CD4-positive, alpha-beta T cell treated with Interleukin-21 for 1 hour (primary cell): ENCODE measurements at regions not wholly inside any gene's neighbourhood (a gene's known extent, or its start where the extent isn't known, plus 50 kb on each side); places are given as distances from the start of the nearest gene placed in this dataset.
"Not testable (repeated sequence)": the region's sequence is repeated elsewhere in the genome, so short reads cannot be mapped to it uniquely, and the experiment has no call there.

Experiments used
- DNase-seq: peaks from one replicate; pipeline ENCODE4 v3.0.0-alpha.2; 2020

DNA sequence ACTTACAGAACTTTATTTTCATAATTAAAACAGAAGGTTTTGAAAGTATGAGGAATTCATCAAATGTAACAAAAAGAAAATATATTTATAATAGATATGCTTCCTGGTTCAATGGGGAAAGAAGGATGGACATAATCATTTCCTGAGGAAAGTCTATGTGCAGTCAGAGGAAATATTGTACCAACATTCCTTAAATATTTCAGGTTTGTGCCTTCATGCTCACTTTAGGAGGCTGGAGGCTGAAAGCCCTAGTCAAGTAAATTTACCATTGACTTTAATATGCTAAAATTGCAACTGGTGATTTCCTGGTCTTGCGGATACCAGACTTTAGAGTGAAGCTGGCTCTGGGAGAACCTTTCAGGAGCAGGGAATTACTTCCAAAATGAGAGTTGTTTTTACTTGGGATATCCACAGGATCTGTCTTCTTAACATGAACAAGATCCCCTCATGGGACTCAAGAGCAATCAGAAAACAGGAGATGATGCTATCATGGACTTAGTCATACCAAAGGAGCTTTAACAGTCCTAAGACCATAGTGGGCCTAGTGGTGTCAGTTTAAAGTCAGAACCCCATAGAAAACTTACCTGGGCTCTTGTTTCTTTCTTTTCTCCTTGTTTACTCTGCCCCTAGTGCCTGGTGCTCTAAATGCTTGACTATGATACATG is 762.8 kb upstream of the GRAMD2B start:
- no peak for DNase-seq

DNA sequence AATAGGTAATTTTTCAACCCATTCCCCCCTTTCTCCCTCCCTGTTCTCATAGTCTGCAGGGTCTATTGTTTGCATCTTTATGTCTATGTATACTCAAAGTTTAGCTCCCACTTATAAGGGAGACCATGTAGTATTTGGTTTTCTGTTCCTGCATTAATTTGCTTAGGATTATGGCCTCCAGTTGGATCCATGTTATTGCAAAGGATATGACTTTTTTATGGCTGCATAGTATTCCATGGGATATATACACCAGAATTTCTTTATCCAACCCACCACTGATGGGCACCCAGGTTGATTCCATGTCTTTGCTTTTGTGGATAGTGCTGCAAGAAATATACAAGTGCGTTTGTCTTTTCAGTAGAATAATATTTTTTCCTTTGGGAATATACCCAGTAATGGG is 761.6 kb upstream of the GRAMD2B start:
- no peak for DNase-seq

DNA sequence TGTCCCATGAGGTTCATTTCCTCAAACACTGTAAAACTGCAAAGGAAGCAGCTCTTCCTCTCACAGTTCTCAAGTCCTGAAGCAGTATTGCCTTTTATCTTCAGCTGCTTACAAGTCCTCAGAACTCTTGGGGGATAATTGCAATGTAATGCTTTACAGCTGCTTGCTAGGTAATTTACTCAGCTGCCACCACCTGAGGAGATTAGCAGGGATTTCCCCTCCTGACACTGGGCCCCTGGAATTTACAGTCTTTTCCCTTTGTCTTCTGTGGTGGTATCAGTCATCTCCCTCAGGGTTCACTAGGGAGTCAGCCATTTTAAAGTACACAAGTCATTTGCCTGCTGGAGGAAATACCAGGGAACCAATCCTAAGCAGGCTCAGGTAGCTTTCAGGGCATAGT is 754.3 kb upstream of the GRAMD2B start:
- no peak for DNase-seq

DNA sequence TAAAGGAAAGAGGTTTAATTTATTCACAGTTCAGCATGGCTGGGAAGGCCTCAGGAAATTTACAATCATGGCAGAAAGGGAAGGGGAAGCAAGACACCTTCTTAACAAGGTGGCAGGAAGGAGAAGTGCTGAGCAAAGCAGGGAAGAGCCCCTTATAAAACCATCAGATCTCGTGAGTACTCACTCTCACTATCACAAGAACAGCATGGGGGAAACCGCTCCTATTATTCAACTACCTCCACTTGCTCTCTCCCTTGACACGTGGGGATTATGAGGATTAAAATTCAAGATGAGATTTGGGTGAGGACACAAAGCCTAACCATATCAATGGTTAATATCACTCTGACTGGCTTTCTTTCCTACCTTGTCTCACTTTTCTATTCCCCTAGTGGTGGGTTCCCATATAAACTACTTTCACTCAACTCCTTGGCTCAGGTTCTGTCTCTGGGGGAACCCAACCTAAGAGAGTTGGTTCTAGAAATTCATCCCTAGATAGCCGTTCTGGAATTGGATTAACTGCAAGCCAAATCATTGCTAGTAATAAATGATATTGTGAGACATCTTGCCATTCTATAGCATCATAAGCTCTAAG is 749.8 kb upstream of the GRAMD2B start:
- DNase-seq, result no peak

DNA sequence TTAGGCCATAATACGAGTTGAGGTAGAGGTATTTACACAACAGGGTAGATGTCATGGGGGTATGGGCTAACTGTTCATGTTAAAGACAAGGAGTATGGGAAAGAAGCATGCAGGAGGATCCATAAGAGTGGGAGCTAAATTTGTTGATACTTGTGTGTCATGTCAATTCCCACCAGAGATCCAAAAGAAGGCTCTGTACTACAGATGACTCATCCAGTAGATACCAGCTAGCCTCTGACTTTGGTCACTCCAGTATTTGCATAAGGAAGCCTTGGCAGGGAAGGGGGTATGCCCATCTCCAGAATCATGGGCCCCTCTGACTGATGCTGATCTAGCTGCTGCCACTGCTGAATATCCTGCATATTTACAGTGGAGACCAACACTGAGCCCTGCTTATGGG is 743.7 kb upstream of the GRAMD2B start:
- DNase-seq, result no peak

DNA sequence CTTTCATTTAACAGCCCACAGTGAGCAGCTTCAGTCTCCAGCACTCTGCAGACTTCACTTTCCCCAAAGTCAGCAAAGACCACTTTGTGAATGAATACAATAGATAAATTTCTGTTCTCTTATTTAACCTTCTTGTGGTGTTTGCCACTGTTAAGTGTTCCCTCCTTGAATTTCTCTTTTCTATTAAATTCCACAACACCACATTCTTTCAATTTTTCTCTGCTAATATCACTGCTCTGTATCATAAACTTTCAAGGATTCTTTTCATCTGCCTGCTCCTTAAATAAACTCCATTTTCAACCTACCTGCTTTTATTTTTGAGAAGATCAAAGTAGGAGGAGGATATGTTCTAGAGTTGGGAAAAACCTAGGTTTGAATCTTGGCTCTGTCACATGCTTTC is 739.5 kb upstream of the GRAMD2B start:
- DNase-seq, result no peak

DNA sequence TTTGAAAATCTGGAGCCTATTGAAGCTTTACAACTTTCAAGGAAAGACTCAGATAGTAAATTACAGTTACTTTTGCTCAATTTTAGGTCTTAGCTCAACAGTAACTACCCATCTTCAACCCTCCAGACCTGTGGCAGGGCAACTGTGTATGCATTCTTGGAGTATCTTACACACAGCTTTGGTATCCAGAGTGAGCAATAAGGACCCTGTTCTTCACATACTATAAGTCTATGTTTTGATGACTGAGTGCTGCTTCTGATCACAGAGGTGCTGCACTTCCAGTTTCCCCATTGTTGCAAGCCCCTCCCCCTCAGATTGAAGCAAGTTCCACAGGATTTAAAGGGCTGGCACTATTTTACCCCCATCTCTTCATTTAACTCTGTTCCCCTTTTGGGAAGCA is 737.4 kb upstream of the GRAMD2B start:
- no peak for DNase-seq

DNA sequence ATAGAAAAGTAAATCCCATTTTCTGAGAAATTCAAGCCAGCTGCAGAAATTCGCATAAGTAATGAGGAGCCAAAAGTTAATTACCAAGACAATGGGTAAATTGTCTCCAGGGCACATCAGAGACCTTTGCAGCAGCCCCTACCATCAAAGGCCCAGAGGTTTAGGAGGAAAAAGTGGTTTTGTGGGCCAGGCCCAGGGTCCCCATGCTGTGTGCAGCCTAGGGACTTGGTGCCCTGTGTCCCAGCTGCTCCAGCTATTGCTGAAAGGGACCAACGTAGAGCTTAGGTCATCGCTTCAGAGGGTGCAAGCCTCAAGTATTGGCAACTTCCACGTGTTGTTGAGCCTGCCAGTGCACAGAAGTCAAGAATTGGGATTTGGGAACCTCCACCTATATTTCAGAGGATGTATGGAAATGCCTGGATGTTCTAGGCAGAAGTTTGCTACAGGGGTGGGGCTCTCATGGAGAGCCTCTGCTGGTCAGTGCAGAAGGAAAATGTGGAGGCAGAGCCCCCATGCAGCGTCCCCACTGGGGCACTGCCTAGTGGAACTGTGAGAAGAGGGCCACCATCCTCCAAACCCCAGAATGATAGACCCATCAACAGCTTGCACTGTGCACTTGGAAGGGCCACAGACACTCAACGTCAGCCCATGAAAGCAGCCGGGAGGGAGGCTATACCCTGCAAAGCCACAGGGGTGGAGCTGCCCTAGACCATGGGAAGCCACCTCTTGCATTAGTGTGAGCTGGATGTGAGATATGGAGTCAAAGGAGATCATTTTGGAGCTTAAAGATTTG is 731.3 kb upstream of the GRAMD2B start:
- not testable (repeated sequence) for DNase-seq

DNA sequence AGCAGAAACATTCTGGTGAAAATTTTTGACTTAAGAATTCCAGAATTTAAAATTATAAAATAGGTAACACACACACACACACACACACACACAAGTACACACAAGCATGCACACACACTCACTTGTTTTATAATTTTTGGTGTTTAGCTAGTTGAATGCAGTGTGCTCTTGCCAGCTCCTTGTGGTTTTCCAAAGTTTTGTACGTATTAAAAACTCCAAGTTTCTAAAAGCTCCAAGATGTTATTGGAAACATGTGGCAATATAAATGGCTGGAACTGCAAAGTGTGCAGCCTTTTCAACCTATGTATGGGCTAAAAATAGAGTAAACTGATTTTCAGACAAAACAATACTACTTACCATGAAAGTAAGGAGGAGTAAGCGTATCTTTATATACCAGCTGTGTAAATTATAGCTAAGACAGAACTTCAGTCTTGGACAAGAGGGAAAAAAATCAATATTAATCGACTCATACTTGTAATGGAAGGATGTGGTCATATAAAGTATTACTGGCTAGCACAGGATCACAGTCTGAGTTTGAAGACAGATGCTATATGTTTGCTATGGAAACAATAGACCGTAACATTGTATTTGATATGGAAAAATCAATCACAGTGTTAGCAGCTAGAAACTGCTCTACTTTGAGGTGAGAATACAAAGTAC is 727.1 kb upstream of the GRAMD2B start:
- DNase-seq, result no peak

DNA sequence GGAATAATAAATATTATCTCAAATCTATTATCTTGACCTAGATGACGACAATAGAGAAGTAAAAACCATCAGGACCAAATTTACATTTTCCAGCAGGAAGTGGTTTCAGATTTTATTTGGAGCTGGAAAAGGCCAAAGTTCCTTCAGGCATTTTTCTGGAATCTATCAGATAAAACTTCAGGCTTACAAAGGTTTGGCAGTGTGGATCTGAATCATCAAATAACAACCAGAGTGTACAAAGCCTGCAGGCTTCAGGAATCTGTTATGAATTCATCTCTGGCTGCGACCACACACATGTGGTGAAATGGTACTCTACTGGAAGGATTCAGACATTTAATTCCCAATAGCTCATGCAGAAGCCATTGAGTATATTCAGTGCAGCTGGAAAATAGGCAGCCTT is 726.4 kb upstream of the GRAMD2B start:
- DNase-seq, result no peak

DNA sequence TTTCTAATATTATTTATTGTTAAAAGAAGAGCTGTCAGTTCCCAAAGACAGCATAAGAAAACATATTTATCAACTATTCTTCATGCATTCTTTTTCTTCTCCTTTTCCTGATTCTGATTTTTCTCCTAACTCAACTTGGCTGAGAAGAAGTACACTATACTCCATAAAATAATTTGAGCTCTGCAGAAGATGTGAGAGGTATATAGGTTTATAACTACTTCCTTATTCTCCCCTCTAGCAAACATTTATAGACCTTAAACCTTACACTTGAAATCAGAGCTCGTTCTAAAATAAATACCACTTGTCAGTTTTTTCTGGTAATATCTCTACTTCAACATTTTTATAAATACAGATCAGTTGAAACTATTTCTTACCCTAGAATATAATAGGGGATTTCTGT is 724.8 kb upstream of the GRAMD2B start:
- DNase-seq, result no peak

DNA sequence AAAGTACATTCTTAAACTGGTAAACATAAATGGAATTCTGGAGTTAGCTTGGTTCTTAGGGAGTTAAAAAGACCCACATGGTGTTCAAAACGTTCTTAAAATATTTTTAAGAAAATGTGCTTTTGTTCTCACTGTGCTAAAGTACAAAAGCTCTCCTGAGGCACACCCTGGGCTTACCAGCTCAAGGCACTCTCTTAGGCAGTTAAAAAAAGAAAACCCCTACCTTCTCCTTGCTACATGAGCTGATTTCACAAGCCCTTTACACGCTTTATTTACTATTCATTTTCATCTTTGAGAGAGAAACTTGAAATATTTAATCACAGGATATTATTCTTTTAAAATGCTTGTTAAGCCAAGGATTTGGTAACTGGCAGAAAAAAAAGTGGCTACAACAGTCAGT is 723.3 kb upstream of the GRAMD2B start:
- no peak for DNase-seq

DNA sequence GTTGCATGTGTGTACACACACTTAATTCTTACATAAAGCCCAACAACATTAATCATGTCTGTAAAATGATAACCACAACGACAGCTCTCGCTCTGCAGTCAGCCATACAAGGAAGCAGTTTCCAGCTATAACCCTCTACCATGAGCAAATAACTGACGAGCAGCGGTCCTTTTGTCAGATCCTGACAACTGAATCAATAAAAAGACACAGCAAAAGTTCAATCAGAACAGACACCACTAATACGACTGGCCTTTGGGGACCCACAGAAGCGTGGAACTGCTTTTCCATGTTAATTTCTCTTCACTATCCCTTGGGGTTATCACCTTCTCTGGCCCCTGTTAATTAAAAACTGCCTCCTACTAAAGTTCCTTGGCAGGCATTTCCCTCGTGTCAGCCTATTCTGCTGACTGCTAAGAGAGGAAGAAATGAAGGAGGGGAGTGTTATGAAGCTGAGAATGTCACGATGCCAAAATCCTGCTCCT is 722.8 kb upstream of the GRAMD2B start:
- no peak for DNase-seq

DNA sequence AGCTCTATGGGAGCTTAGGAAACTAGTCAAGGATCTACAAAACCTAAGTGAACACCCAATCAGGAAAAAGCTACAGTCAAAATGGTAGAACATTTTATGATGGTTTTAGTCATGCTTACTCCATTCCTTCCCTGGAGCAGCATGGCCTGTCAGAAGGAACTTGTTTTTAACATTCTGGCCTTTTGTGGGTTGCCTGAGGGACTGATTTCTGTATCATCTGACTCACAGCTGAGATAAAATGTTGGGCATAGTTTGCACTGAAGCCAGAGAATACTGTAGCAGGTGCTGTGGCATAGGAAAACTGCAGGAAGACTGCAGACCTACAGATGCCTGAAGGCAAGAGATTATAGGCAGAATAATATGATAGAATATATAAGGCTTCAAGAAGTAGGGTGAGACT is 719.6 kb upstream of the GRAMD2B start:
- no peak for DNase-seq

DNA sequence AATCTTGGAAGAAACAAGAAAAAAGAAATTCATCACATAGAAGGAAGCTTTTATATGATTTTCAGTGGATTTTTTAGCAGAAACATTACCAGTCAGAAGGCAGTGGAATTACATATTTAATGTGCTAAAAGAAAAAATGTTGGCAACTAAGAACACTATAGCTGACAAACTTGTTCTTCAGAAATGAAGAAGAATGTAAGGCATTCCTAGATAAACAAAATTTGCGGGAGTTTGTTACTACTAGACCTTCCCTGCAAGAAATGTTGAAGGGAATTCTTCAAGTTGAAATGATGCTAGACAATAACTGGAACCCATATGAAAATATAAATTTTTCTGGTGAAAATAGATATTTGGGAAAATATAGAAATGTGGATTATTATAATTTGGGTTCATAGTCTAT is 718.3 kb upstream of the GRAMD2B start:
- DNase-seq, result no peak

DNA sequence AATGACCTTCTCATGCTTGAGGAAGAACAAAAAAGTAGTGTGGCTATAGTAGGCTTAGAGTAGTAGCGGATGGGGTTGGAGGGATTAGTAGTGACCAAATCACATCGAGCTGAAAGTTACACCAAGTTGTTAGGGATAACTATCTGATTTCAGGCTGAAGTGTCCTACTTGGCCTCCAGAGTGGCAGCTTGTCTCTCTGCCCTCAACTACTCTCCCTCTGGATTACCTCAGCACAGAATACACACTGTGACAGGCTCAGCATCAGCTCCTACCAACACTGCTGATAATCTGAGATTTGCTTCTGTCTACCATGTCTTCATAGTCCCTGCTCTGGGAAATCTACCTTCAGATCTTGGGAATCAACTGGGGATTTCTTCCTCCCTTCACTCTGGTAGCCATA is 714.6 kb upstream of the GRAMD2B start:
- DNase-seq, result no peak

DNA sequence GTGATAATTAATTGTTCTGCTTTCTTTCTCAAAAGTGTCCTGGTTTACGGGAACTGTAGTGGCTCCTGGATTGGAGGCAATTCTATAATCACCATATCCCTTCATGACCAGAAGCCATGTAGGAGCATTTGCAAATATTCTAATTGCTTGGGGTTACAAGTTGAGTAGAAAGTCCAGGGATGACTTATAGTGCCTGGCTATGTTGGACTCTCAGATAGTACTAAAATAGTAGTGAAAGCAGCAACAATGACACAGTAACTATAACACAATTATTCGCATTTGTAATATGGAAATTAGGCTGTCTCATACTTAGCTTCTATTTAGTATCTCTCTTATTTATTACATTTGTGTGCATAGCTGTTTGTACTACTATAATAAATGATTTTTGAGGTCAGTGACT is 712.5 kb upstream of the GRAMD2B start:
- DNase-seq, result no peak

DNA sequence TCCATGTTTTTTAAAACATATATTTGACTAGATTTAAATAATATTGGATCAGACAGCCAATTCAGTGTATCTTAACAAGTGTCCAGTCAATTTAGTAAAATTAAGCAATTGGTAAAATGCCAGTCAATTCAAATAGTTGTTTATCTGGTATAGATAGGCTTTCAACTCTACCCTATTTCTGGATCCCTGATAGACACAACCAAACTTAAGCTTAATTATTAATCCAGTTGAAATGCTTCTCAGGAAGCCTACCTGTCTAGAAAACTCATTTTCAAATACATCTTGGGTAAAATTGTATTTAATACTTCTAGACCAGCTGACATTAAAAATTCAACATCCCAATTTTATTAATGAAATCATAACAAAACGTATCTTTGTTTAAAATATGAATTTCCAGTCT is 710.8 kb upstream of the GRAMD2B start:
- DNase-seq, result no peak

DNA sequence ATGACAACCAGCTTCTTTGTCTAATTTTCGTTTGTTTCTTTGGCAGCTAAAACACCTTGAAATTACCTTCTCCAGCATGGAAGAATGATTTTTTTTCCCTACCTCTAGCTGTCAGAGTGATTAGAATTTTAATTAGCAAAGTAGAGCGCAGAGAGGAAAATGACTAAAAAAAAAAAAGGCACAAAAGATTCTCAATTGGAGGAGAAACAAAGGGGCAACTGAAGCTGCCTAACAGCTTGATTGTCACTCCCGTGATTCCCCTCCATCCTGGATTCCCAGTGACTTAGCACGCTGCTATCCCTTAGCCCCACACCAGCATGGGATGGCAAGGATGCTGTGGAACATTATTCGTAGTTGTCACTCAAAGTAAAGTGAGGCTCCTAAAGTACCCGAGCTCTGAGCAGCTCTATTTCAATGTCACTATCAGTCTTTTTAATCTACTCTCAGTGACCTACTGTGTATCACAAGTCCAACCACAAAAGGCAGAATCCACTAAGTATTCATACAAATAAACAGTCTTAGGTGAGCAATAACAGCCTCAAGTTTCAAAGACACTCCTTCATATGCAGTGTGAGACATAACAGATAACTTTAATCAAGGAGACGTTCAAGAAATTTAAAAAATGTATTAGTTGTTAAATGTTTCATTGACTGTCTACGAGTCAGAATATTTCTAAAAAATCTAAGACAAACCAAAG is 710.0 kb upstream of the GRAMD2B start:
- DNase-seq, result no peak

DNA sequence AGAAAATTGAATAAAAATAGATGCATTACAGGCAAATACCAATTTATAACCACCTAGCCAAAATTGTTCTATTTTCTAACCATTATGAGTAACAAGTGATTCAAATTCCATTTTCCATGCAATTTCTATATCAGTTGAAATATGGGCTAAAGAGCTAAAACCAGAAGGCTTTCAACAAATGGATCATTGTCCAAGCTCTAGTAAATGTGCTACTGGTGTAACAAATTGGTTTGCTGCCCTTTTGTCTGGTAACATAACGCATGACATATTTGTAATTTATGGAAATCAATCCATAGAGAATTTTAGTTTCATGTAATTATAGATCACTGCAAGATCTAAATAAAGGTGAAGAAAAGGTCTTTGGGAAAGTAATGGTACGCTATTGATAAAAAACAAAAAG is 708.0 kb upstream of the GRAMD2B start:
- no peak for DNase-seq

DNA sequence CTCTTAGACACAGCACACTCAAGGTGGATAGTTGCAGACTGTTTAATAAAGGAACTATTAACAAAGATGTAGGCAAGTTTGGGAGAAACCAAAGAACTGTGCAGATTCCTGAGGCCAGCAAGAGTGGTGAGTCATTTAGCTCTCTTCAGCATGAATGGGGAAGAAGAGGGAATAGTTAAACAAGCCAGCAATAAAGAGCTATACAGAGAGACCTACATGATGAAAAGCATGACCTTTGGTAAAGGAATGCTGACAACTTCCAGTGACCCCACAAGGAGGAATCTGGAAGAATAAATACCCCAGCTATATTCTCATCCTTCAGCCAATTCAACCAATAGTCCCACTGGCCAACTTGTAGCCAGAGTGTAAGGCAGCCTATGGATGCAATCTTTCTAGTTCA is 706.0 kb upstream of the GRAMD2B start:
- DNase-seq, result no peak

DNA sequence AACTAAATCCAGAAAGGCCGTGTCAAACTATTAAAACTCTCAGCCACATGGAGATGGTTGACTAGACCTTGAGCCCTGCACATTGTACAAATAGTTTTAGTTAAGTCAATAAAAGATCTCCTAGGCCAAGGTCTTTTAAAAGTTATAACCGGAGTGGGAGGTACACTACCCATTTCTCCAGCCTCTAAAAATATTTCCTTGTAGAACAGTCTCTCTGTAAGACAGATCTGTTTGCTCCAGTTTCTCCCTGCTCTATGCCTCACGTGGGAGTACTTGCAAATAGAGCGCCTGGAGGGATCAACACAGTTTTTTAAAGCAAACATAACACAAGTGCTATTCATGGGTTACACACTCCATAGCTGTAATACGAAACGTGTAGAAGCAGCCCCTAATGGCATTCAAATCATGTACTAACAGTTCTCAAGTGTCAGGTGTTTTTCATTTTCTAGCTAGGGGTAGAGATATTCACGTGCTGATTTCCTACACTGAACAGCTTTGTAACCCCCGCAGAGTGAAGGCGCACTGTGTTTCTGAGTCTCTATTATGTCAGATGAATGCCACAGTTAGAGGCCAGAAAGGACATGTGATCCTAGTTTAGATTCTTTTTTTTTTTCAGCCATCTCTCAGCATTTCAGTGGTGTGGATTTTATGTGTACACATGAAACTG is 703.4 kb upstream of the GRAMD2B start:
- no peak for DNase-seq

DNA sequence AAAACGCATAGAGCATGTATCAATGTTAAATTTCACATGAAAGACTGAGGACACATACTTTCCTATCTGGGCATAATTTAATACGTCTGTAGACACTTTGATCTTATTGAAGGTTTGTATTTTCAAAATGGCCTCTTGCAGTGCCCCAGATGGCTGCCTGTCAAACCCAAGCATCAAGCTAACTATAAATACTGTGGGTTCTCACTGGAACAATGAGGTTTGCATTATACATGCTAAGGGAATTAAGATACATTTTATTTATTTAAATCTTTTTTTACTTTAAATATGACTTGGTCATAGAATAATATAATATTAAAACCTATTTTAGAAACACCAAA is 702.9 kb upstream of the GRAMD2B start:
- no peak for DNase-seq
